ENCODE measurements at regions not wholly inside any gene's neighbourhood (a gene's known extent, or its start where the extent isn't known, plus 50 kb on each side); places are given as distances from the start of the nearest gene placed in this dataset.

GRCh38 chr5:63213256-63213655 is 634.6 kb downstream of the LRRC70 start:
- TF ChIP-seq CTCF (IDR thresholded peaks at IDR 0.05; ENCODE audit: low read length) (no peak), EZH2 (optimal IDR thresholded peaks at IDR 0.05; ENCODE audit: low read depth, low read length) (no peak), EZH2phosphoT487 (IDR thresholded peaks at IDR 0.05; ENCODE audit: low read length) (no peak)
